ENCODE measurements at regions not wholly inside any gene's neighbourhood (a gene's known extent, or its start where the extent isn't known, plus 50 kb on each side); places are given as distances from the start of the nearest gene placed in this dataset.
A peak's percentile ranks its signal among the peaks of the same experiment; 100 is the strongest.

- no peak for TF ChIP-seq CTCF (IDR thresholded peaks at IDR 0.05)
- TF ChIP-seq POLR2A (IDR thresholded peaks at IDR 0.05), result peak; percentile 66
- no peak for TF ChIP-seq EP300 (IDR thresholded peaks at IDR 0.05)
Observed at GRCh38 chr6:26223650-26224546, 136.7 kb downstream of the HFE start.
